CD4-positive, alpha-beta T cell treated with Interleukin-4 for 1 hour (primary cell): ENCODE measurements at regions not wholly inside any gene's neighbourhood (a gene's known extent, or its start where the extent isn't known, plus 50 kb on each side); places are given as distances from the start of the nearest gene placed in this dataset.
"Not testable (repeated sequence)": the region's sequence is repeated elsewhere in the genome, so short reads cannot be mapped to it uniquely, and the experiment has no call there.

Experiments
- DNase-seq, 2 donors: peaks; one replicate each; pipeline ENCODE4 v3.0.0-alpha.2; 2020 to 2022

- no peak for DNase-seq
Measured at GRCh38 chr9:72471096-72471495, 50.3 kb upstream of the TMC1 start.

GRCh38 chr9:72467766-72468738 is 53.4 kb upstream of the TMC1 start:
- no peak for DNase-seq

- no peak for DNase-seq
Measured at GRCh38 chr9:72465593-72465984, 55.8 kb upstream of the TMC1 start.

GRCh38 chr9:72464857-72465592 is 56.4 kb upstream of the TMC1 start:
- DNase-seq = peak; percentile 12 to 15

- DNase-seq = no peak
Measured at GRCh38 chr9:72462340-72462739, 59.1 kb upstream of the TMC1 start.

- DNase-seq = no peak
Measured at GRCh38 chr9:72460342-72461312, 60.8 kb upstream of the TMC1 start.

GRCh38 chr9:72459308-72459707 is 62.1 kb upstream of the TMC1 start:
- DNase-seq = no peak

GRCh38 chr9:72458153-72458552 is 63.3 kb upstream of the TMC1 start:
- DNase-seq = no peak

- no peak for DNase-seq
Measured at GRCh38 chr9:72457366-72457765, 64.0 kb upstream of the TMC1 start.

- no peak for DNase-seq
Measured at GRCh38 chr9:72454871-72455491, 66.4 kb upstream of the TMC1 start.

GRCh38 chr9:72453797-72454196 is 67.6 kb upstream of the TMC1 start:
- DNase-seq = no peak

- not testable (repeated sequence) for DNase-seq
Measured at GRCh38 chr9:72446241-72446640, 75.2 kb upstream of the TMC1 start.

- DNase-seq = no peak
Measured at GRCh38 chr9:72445306-72445995, 76.0 kb upstream of the TMC1 start.

GRCh38 chr9:72444435-72444834 is 77.0 kb upstream of the TMC1 start:
- no peak for DNase-seq

GRCh38 chr9:72443855-72444254 is 77.6 kb upstream of the TMC1 start:
- peak; percentile 39 to 42 for DNase-seq

GRCh38 chr9:72441848-72442607 is 77.0 kb upstream of the ZFAND5 start:
- DNase-seq = no peak

GRCh38 chr9:72440992-72441847 is 76.2 kb upstream of the ZFAND5 start:
- DNase-seq = no peak

GRCh38 chr9:72440378-72440777 is 75.4 kb upstream of the ZFAND5 start:
- peak in 1 of 2 donors; percentile 19 for DNase-seq

GRCh38 chr9:72433616-72434267 is 68.7 kb upstream of the ZFAND5 start:
- DNase-seq = not testable (repeated sequence)
